ENCODE measurements at regions not wholly inside any gene's neighbourhood (a gene's known extent, or its start where the extent isn't known, plus 50 kb on each side); places are given as distances from the start of the nearest gene placed in this dataset.

DNA sequence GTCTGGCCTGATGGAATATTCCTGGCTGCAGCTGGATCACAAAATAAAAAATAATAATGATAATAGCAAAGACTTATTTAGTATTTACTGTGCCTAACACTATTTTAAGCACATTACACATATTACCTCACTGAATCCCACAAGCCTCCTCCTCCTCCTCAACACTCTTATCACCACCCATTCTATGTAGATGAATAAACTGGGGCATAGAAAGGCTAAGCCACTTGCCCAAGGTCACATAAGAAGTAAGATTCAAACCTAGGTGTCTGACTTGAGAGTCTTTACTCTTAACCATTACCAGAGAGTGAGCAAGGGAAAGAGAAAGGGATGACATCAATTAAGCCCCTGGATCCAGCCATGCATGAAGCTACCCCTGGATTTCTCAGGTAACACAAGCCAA lies 493.1 kb downstream of the SHQ1 start:
- TF ChIP-seq JUND (IDR thresholded peaks at IDR 0.05) = no peak
- TF ChIP-seq MXI1 (IDR thresholded peaks at IDR 0.05; ENCODE audit: low read depth, low read length) = no peak
- TF ChIP-seq POLR2AphosphoS5 (IDR thresholded peaks at IDR 0.05; ENCODE audit: low read depth, low read length) = no peak
- TF ChIP-seq SIN3A (IDR thresholded peaks at IDR 0.05; ENCODE audit: borderline replicate concordance, low read depth, low read length) = no peak
- Histone ChIP-seq H2AFZ (ENCODE audit: low read depth) (no peak overlapping the region), H3K4me1 (ENCODE audit: control insufficient read depth in 1 of 2, insufficient read depth in 2 of 2, low read depth in 1 of 2, low read length in 1 of 2) (peaks cover 0 to 7% of the 10 kb centered on the region in 2 experiments; a peak in 1 of 4 replicates), H3K9ac (no peak overlapping the region), H3K27ac (ENCODE audit: low read depth in 2 of 2, low read length in 1 of 2) (no peak overlapping the region), H3K79me2 (ENCODE audit: insufficient read depth) (no peaks in the 10 kb centered on the region), H3F3A (replicated peaks; ENCODE audit: insufficient read depth) (no peaks in the 10 kb centered on the region), H3K9me2 (no peaks in the 10 kb centered on the region), H4K20me1 (ENCODE audit: insufficient read depth) (no peaks in the 10 kb centered on the region), H3K9me3 (no peaks in the 10 kb centered on the region), H3K4me3 (ENCODE audit: low read depth in 2 of 2, low read length in 1 of 2) (no peak overlapping the region), H3K27me3 (ENCODE audit: insufficient read depth) (peaks cover 4% of the 10 kb centered on the region; the same call in 1 of the 2 replicates), H3K36me3 (replicated peaks in 1 of 2; ENCODE audit: control insufficient read depth in 1 of 2, insufficient read depth in 2 of 2, low read length in 1 of 2) (no peaks in the 10 kb centered on the region), H3K4me2 (no peak overlapping the region)
- CTCF ChIA-PET = no interaction called here
- no peak for DNase-seq
- POLR2A ChIA-PET = no interaction called here

DNA sequence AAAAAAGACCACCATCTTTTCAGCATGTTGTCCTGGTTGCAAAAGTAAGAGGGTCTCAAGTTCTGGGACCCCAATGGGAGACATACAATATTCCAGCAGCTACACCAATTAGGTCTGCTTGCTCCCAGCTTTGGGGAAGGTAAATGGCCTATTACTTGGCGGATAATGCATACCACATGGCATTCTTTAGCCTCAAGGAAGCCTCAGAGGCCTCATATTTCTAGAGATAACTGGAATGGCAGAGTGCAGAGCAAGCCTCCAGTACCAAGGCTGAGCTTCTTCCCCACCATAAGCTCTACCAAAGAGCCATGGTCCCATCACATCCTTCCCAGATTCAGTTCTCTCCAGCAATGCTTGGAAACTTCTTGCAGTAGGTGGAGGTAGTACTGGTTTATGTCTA lies 493.8 kb downstream of the SHQ1 start:
- Histone ChIP-seq H3K9me3 (no peaks in the 10 kb centered on the region), H4K20me1 (ENCODE audit: insufficient read depth) (no peaks in the 10 kb centered on the region), H3F3A (replicated peaks; ENCODE audit: insufficient read depth) (no peaks in the 10 kb centered on the region), H3K4me2 (no peak overlapping the region), H3K27me3 (ENCODE audit: insufficient read depth) (peaks cover 4% of the 10 kb centered on the region; the same call in 1 of the 2 replicates), H3K27ac (ENCODE audit: low read depth in 2 of 2, low read length in 1 of 2) (no peak overlapping the region), H3K9me2 (no peaks in the 10 kb centered on the region), H3K9ac (no peak overlapping the region), H3K4me1 (ENCODE audit: control insufficient read depth in 1 of 2, insufficient read depth in 2 of 2, low read depth in 1 of 2, low read length in 1 of 2) (peaks cover 0 to 7% of the 10 kb centered on the region in 2 experiments; a peak in 1 of 4 replicates), H3K36me3 (replicated peaks in 1 of 2; ENCODE audit: control insufficient read depth in 1 of 2, insufficient read depth in 2 of 2, low read length in 1 of 2) (no peaks in the 10 kb centered on the region), H3K4me3 (ENCODE audit: low read depth in 2 of 2, low read length in 1 of 2) (no peak overlapping the region), H2AFZ (ENCODE audit: low read depth) (no peak overlapping the region), H3K79me2 (ENCODE audit: insufficient read depth) (no peaks in the 10 kb centered on the region)
- POLR2A ChIA-PET = no interaction called here
- CTCF ChIA-PET = no interaction called here
- TF ChIP-seq SMC3 (IDR thresholded peaks at IDR 0.05; ENCODE audit: low read depth, low read length) = no peak
- no peak for TF ChIP-seq EZH2phosphoT487 (IDR thresholded peaks at IDR 0.05; ENCODE audit: borderline replicate concordance, low read depth)
- TF ChIP-seq RAD21 (IDR thresholded peaks at IDR 0.05; ENCODE audit: low read length) = no peak
- TF ChIP-seq GATA2 (CRISPR knock-in tag; IDR thresholded peaks at IDR 0.05) = no peak
- TF ChIP-seq, protein P1, sequence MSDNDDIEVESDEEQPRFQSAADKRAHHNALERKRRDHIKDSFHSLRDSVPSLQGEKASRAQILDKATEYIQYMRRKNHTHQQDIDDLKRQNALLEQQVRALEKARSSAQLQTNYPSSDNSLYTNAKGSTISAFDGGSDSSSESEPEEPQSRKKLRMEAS (IDR thresholded peaks at IDR 0.05; ENCODE audit: low read depth) = no peak
- no peak for TF ChIP-seq TEAD4 (IDR thresholded peaks at IDR 0.05; ENCODE audit: borderline replicate concordance, insufficient read depth)
- 80% methylated on average over 1 of the region's 1 CpG for WGBS (ENCODE audit: low lambda C conversion rate)
- no peak for DNase-seq

DNA sequence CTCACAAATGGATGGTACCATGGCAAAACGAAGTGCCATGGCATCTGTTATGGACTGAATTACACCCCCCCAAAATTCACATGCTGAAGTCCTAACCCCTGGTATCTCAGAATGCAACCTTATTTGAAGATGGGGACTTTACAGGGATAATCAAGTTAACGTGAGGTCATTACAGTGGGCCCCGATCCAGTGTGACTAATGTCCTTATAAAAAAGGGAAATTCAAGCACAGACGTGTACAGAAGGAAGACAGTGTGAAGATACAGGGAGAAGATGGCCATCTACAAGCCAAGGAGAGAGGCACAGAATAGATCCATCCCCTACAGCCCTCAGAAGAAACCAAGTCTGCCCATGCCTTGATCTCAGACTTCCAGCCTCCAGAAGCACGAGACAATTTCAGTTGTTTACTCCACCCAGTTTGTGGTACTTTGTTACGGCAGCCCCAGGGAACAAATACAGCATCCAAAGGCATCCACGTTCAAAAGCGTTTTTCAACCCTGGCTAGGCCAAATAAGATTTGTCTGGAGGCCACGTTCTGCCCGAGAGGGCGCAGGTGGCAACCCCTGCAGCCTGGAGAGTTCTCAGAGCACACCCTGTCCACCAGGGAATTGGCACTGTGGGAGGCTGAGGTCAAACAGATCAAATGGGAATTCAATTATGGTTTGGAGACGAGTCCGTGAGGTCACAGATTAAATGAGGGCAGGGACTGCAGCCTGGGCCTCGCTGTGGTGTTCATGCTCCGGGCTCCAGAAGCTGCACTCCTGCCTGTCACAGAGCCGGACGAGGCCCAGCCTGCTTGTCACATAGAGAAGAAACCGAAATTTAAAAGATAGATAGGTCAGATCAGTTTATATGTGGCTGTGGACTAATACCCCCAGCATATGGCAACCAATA lies 494.8 kb downstream of the SHQ1 start:
- Histone ChIP-seq H3K4me3 (ENCODE audit: low read depth in 2 of 2, low read length in 1 of 2) (no peak overlapping the region), H3F3A (replicated peaks; ENCODE audit: insufficient read depth) (no peaks in the 10 kb centered on the region), H3K9me2 (no peaks in the 10 kb centered on the region), H3K4me1 (ENCODE audit: control insufficient read depth in 1 of 2, insufficient read depth in 2 of 2, low read depth in 1 of 2, low read length in 1 of 2) (peaks cover 0 to 7% of the 10 kb centered on the region in 2 experiments; a peak in 1 of 4 replicates), H3K79me2 (ENCODE audit: insufficient read depth) (no peaks in the 10 kb centered on the region), H2AFZ (ENCODE audit: low read depth) (no peak overlapping the region), H3K9ac (no peak overlapping the region), H3K27ac (ENCODE audit: low read depth in 2 of 2, low read length in 1 of 2) (no peak overlapping the region), H3K36me3 (replicated peaks in 1 of 2; ENCODE audit: control insufficient read depth in 1 of 2, insufficient read depth in 2 of 2, low read length in 1 of 2) (no peaks in the 10 kb centered on the region), H3K4me2 (no peak overlapping the region), H4K20me1 (ENCODE audit: insufficient read depth) (no peaks in the 10 kb centered on the region), H3K9me3 (no peaks in the 10 kb centered on the region), H3K27me3 (ENCODE audit: insufficient read depth) (peaks cover 4% of the 10 kb centered on the region; the same call in 1 of the 2 replicates)
- ChIA-PET POLR2A (no interaction called here), CTCF (no interaction called here)
- DNase-seq = no peak
- 83% methylated on average over 14 of the region's 18 CpGs for whole genome bisulfite sequencing (ENCODE audit: low lambda C conversion rate)
- TF ChIP-seq GABPA (IDR thresholded peaks at IDR 0.05; ENCODE audit: low read depth) = no peak
- TF ChIP-seq FOSL2 (IDR thresholded peaks at IDR 0.05; ENCODE audit: borderline replicate concordance, low read depth) = no peak
- no peak for TF ChIP-seq CHD2 (IDR thresholded peaks at IDR 0.05; ENCODE audit: low read length, partially characterized antibody)
- TF ChIP-seq FOXJ3 (CRISPR knock-in tag; IDR thresholded peaks at IDR 0.05) = no peak
- no peak for TF ChIP-seq POLR2AphosphoS5 (IDR thresholded peaks at IDR 0.05; ENCODE audit: low read depth, low read length)
- no peak for TF ChIP-seq MEF2A (IDR thresholded peaks at IDR 0.05; ENCODE audit: borderline replicate concordance, low read depth)
- TF ChIP-seq YY1 (IDR thresholded peaks at IDR 0.05; ENCODE audit: low read depth) = no peak
- TF ChIP-seq TAF1 (IDR thresholded peaks at IDR 0.05; ENCODE audit: borderline replicate concordance, low read depth, low read length) = no peak
- no peak for TF ChIP-seq MXI1 (IDR thresholded peaks at IDR 0.05; ENCODE audit: low read depth, low read length)
- TF ChIP-seq JUND (IDR thresholded peaks at IDR 0.05) = no peak
